Stimulated activated CD4-positive, alpha-beta T cell treated with anti-CD3 and anti-CD28 coated beads, TNF-alpha, amount 100 ng/mL, for 1 hour (primary cell): ENCODE measurements at regions not wholly inside any gene's neighbourhood (a gene's known extent, or its start where the extent isn't known, plus 50 kb on each side); places are given as distances from the start of the nearest gene placed in this dataset.

Source experiments
- DNase-seq, 3 donors: peaks; one replicate each; pipeline ENCODE4 v3.0.0-alpha.2; 2020; ENCODE audit warnings: low read depth in 3 of 3, low spot score in 1 of 3

DNA sequence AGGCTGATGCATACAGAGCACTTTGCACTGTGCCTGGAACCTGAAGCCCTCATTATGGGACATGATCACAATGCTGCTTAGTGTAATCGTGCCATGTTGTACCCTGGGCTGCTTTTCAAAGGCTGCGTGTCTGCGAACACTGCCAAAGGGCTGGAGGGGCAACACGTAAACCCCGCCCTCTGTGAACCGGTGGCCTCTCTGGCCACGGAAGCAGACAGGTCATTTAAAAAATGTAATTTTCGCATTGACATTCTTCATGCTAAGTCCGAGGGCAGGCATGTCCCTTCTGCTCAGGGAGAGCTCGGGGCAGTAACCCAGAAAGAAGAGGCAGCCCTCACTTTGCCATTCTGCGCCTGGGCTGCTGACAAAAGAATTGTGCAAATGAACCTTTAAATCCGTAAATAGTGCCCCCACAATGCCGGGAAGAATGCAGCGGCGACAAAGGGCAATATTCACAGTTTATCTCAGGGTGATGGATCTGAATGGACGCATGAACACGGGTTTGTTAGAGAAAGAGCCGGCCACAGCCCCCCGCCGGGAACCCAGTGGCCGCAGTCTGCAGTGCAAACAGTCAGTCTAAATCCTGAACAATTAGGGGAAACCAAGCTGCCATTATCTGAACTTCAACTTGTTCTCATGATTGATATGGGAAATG lies 226.1 kb downstream of the MYCN start:
- DNase-seq = no peak

DNA sequence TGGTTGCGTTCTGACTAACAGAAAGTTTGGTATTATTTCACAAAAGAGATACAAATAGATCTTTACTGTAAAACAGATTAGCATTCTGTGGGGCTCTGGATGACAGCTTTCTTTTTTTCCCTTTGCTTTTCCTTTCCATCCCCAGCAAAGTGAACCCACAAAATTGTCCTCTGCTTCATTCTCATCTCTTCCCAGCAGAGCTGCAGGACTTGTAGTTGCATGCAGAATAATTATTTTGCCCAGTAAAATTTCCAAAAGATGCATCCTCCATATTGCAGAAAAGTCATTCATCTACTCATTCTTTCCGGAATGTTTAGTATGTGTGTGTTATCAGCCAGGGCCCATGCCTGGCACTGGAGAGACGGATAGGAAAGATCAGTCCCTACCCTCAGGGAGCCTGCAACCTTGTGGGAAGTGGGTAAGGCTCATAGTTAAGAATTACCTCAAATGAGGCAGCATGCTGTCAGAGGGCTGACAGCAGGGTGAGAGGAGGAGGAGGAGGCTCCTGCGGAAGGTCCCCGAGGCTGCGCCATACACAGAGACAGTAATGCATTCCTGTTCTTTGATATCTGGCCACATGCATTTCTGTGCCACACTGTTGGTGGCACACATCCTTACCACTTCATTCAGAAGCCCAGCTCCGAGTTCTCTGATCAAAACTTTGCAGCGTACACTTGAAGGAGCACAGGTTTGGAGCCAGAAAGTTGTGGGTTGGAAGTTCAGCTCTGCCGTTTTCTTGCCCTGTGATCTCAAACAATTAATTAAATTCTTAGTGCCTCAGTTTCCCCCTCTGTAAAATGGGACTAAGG lies 225.4 kb downstream of the MYCN start:
- no peak for DNase-seq

DNA sequence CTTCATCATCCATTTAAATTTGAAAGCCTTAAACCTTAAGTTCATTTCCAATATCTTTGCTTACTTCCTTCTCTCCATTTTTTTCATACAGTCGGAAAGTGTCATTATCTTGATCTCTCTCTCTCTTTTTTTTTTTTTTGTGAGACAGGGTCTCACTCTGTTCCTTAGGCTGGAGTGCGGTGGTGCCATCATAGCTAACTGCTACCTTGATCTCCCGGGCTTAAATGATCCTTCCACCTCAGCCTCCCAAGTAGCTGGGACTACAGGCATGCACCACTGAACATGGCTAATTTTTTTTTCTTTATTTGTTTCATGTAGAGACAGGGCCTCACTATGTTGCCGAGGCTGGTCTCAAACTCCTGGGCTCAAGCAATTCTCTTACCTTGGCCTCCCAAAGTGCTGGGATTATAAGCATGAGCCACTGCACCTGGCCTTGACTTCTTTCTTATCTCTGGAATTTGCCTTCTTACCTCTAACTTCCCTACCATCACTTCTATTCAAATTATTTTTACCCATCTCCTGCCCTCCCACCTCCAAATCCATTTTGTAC lies 222.2 kb downstream of the MYCN start:
- DNase-seq = no peak

DNA sequence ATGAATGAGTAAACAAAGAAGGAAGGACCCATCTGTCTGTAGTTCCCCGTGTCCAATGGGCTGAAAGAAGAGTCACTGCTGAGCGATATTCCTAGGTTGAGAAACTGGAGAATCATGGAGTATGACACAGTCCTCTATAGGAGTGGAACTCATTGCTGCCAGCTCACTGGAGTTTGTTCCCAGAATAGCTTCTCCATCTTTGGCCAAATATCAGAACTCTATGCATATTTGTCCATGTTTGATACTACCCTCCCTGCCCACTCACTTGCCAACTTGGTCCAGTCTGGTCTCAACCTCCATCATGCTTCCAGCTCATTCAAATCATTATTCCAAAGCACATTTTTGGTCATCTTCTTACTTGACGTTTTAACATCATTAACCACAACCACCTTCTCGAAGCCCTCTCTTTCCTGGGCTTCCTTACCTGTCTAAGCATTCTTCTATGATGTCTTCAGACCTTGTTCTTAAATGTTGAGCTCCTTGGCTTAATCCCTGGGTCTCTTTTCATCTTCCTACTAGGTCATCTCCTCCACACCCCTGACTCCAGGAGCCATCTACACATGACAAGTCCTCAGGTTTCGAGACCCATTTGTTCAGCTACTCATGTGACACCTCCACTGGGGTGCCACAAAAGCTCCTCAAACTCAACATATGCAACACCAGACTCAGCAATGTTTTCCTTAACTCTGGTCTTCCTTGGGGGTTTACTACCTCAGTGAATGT lies 221.6 kb downstream of the MYCN start:
- DNase-seq = no peak

DNA sequence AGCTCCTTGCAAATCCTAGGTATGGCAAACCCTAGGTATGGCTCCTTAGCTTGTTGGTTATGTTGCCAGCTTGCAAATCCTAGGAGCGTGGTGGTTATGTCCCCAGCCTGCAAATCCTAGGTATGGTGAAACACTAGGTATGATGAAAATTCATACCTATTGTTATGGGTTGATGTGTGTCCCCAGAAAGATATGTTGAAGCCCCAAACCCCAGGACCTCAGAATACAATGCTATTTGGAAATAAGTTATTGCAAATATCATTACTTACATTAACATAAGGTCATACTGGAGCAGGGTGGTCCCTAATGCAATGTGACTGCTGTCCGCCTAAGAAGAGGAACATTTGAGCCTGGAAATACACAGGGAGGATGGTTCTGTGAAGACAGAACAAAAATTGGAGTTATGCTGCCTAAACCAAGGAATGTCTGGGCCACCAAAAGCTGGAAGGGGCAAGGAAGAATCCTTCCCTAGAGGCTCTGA lies 220.8 kb downstream of the MYCN start:
- no peak for DNase-seq

DNA sequence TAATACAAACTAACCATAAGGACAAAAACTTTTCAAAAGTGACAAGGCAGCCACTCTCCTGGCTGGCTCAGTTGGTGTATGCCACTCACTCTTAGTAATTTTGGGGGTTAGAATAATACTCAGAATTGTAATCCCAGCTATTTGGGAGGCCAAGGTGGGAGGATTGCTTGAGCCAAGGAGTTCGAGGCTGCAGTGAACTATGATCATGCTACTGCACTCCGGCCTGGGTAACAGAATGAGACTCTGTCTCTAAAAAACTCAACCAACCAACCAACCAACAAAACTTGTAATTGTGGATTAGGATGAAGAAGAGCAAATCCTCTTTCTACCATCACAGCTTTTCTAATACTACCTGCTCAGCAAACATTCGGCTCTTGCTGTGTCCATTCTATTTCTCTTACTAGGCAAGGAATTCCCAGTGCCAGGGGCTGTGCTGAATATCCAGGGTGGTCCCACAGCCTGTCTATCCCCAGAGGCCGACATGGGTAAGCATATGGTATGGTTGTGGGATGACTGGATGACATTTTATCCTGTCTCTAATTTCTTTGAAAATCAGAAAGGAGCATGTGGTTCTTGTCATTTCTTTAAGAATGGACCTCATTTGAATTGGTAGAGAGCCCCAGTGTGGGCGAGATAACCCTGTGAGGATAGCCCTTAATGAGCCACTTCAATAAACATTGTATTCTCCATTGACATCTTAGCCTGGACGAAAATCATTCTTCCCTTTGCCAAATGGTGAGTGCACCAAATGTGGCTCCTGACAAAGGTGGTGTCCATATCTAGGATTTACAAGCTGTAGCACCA lies 220.1 kb downstream of the MYCN start:
- no peak for DNase-seq

DNA sequence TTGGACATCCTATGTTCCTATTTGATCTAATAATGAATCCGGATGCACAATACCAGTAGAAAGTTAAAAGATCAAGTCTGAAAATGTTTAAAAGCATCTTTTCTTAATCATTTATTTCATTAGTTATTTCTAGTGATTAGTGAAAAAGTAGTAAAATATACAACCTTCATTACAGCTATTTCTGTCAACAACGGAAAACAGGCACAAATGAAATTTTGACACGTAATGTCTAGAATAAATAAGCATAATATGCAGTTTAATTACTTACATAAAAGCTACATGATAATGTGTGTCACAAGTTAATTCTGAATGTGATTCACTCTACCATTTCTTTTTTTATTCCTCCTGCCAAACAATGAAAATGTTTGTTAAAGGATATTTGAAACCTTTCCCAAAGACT lies 216.1 kb downstream of the MYCN start:
- no peak for DNase-seq

DNA sequence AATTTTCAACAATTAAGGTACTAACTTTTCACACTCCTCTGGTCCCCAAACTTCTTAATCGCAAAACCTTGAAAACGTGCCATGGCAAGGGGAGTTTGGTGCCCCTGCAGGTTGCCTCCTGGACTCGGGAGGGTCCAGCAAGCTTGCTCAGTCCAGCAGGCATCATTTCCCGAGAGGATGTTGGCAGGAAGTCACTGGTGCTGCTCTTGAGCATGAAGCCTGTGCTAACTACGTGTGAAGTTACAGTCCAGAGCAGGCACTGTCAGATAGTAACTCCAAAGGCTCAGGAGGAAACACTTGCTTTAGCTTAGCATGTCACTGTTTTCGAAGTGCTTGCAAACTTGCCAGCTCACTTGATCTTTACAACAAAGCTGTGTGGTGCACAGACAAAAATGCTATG lies 215.4 kb downstream of the MYCN start:
- no peak for DNase-seq

DNA sequence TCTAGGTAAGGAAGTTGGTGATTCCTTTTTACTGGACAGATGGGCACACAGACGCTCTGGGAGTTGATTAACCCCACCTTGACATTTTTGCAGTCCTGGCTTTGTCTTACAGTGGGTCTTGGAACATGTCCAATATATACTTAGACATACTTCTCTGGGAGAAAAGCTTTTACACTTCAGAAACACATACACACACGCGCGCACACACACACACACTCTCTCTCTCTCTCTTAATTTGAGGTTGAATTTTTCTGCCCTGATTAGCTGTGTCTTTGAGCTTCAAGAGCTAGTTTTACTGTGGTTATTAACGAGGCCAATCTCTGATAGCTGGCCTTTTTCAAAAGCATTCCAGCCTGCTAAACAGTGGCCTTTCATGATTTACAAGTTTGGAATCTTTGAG lies 215.0 kb downstream of the MYCN start:
- DNase-seq = no peak

DNA sequence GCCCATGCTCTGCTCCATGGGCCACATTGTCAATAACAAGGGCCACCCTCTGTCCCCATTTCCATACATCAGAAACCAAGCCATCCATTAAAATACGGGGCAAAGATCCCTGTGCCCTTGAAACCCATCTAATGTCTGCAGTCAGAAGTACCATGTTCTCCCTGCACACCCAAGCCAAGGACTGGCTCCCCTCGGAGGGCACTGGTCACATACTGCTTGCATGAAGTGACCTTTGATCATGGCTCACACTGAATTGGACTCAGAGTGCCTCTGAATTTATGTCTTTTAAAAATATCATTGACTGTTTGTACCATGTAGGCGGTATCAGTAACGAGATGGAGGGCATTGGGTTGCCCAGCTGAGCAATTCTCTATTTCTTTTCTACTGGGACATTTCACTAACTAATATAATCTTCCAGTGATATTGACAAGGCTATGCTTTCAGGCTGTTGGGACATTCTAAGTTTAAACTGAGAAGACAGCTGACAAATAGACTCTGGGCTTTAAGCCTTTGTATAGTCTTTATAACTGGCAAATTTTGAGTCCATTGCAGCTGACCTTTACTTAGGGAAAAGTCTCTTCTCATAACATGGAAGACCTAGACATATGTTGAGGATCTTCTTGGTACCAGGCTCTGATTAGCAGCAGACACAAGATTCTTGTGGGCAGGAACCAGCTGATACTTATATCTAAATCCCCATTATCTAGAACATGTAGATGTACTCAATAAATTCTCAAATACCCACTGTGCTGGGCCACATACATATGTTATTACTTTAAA lies 214.3 kb downstream of the MYCN start:
- DNase-seq = no peak

DNA sequence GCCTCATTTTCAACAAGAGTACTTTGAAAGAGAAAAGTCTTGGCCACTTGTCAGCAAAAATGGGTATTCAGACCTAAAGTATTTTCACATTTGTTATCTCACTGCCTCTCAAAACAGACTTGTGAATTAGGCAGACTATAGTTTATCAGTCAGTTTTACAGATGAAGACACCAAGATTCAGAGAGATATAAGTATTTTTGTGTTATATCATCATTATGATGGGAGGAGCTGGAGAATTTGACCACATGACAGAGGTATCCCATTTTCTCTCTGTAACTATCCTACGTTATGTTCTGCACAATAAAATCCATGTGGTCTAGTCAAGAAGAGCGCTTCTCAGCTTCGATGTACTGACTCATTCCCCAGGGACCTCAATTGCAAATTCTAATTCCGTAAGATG lies 213.7 kb downstream of the MYCN start:
- no peak for DNase-seq

DNA sequence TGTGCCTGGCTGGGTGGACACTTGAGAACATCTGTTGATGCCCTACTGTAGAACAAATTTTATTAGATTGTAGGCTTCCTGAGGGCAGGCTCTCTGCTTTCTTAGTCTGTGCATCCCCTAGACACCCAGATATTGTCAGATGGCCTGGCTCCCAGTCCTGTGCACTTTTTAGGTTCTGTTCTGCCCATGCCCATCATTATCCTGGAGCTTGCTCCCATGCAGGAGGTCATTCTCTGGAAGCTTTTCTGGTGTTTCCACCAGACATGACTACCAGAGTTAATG lies 213.3 kb downstream of the MYCN start:
- DNase-seq = no peak

DNA sequence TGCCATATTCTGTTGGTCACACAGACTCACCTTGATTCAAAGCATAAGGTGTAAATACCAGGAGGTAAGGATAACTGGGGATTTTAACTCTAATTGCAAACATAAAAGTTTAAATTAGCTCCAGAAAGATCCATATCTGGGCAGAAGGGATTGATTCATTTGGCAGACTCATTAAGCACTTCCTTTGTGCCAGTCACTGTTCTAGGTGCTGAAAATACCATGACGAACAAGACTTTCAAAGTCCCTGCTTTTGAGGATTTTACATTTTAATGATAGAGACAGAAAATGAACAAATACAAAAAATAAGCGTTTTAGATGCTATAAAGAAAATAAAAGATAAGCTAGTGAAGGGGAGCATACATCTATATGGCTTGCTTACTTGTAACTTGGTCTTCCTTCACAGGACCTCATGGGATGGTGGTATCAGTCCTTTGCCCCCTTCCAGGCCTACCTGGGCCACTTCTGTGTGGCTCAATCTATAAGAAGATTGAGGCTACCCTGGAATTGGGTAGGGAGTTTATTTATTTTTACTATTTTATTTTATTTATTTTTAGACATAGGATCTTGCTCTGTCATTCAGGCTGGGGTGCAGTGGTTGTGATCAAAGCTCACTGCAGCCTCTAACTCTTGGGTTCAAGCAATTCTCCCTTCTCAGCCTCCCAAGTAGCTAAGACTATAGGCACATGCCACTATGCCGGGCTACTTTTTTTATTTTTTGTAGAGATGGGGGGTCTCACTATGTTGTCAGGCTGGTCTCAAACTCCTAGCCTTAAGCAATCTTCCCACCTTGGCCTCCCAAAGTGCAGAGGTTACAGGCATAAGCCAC lies 212.8 kb downstream of the MYCN start:
- no peak for DNase-seq

DNA sequence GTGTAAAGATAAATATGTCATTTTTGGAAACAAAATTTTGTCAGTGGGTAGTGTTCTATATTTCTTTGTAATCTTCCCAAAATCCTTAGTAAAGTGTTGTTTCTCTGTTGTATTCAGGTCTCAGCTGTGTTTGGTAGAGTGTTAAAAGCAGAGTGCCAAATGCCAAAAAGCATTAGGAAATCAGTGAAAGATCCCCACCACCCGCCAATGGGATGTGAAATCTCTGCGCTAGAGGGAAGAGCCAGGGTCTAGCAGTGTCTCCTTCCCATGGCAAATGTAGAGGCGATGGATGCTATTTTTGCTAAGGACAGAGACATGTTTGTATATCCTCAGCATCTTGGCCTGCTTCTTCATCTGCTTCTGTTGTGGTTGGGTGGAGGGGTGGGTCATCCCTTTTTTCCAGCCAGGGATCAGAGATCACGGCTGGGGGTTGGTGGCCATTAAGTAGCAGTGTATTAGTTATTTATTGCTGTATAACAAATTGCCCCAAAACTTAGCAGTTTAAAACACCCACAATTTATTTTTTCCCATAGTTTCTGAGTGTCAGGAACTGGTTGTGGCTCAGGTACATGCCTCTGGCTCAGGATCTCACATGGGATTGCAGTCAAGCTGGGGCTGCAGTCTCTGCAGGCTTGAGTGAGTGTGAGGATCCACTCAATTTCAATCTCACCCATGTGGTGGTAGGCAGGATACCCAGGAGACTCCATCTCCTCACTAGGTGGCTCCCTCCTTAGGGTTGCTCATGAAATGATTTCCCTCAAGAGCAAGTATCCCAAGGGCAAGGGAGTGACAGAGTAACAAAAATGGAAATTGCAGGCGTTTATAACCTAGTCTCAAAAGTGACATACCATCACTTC lies 211.9 kb downstream of the MYCN start:
- DNase-seq = no peak

DNA sequence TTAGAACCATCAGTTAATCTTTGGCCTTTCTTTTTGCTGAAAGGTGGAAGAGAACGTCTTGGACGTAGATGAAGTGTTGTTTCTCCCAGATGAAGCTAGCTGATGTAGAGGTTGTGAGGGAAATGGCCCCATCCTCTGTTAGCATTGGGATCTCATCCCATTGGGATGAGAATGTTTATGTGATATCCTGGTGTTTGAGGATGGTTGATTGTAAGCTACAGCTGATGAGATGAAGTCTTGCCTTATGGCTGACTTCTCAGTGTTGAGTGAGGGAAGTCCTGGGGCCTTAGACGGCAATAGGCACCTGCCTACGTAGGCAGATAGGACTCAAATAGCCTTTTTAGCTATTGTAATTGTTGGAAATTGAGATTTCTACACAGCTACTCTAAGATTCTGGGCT lies 211.3 kb downstream of the MYCN start:
- no peak for DNase-seq

DNA sequence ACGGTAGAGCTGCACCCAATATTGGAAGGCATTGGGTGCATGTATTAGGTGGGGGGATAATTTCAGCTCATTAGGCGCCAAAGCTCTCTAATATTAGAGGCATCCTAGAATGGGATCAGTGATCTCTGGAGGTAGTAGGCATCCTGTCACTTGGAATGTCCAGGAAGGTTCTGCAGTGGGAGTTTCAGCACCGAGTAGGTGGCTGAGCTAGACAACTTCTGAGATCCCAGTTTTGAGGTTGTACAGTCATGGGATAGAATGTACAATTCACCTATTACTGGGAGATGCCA lies 210.9 kb downstream of the MYCN start:
- DNase-seq = no peak

DNA sequence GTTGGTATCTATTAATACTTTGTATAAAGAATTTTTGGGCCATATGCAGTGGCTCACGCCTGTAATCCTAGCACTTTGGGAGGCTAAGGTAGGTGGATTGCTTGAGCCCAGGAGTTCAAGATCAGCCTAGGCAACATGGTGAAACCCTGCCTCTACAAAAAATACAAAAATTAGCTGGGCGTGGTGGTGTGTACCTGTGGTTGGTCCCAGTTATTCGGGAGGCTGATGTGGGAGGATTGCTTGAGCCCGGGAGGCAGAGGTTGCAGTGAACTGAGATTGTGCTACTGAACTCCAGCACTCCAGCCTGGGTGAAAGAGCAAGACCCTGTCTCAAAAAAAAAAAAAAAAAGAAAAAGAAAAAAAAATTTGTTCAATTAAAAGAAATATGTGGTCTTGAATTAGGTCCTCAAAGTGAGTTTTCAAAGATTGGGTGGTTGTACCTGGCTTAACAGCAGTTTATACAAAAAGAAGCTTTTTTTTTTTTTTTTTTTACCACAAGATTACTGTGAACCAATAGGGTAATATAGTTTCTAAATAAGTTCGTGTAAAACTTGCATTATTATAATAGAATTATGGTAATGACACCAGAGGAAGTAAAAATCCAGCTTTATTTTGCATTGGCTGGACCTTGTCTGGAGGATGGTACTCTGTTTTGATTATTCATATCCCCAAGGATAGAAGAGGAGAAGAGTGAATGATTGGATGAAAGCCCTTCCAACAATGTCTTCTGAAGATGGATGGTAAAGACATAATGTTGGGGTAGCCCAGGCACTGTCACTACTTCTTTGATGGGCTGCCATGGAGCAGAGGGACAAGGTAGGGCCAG lies 210.3 kb downstream of the MYCN start:
- DNase-seq = no peak
